ENCODE measurements at regions not wholly inside any gene's neighbourhood (a gene's known extent, or its start where the extent isn't known, plus 50 kb on each side); places are given as distances from the start of the nearest gene placed in this dataset.

DNA sequence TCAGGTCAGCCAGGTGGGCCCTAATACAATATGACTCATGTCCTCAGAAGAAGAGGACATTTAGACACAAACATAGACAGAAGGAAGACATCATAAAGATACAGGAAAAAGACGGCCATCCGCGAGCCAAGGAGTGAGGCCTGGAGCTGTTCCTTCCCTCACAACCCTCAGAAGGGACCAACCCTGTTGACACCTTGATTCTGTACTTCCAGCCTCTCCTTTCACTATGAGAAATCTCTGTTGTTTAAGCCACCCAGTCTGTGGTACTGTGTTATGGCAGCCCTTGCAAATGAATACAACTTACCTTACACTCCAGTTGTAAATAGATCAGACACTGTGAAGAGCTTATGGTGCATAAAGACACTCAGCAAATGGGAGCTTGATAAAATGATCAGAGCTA lies 199.7 kb downstream of the SAMD5 start:
- Histone ChIP-seq H3K18ac (ENCODE audit: low read depth, low read length) (no peak overlapping the region), H3K4me3 (ENCODE audit: insufficient read depth, low read depth, low read length) (no peak overlapping the region), H3K9me3 (ENCODE audit: control insufficient read depth, insufficient read depth, low read length) (no peaks in the 10 kb centered on the region), H2AK9ac (replicated peaks; ENCODE audit: low read depth, low read length, poor library complexity) (no peak overlapping the region), H2BK15ac (ENCODE audit: low read depth, low read length) (no peak overlapping the region), H3K79me1 (ENCODE audit: low read depth in 1 of 2, low read length in 2 of 2) (no peaks in the 10 kb centered on the region), H4K91ac (ENCODE audit: insufficient read depth, low read depth, low read length) (no peak overlapping the region), H3K4me2 (ENCODE audit: low read depth, low read length) (no peak overlapping the region), H3K56ac (ENCODE audit: extremely low read depth, insufficient read depth, low read length) (no peak overlapping the region), H3K23ac (ENCODE audit: low read depth, low read length) (no peak overlapping the region), H4K5ac (ENCODE audit: low read depth, low read length) (no peak overlapping the region), H3K27ac (ENCODE audit: insufficient read depth, low read length) (no peak overlapping the region), H3K9me1 (ENCODE audit: insufficient read depth, low read length) (no peaks in the 10 kb centered on the region; the same call in 1 of the 2 replicates), H4K20me1 (ENCODE audit: insufficient read depth, low read length) (no peaks in the 10 kb centered on the region), H3K14ac (replicated peaks; ENCODE audit: low read depth, low read length) (no peak overlapping the region), H3K4ac (ENCODE audit: low read depth, low read length) (no peak overlapping the region), H3K9ac (ENCODE audit: low read depth, low read length) (no peak overlapping the region), H2AK5ac (ENCODE audit: low read depth, low read length) (no peak overlapping the region), H3K36me3 (ENCODE audit: control insufficient read depth, insufficient read depth, low read length) (no peaks in the 10 kb centered on the region), H3K27me3 (ENCODE audit: control insufficient read depth, insufficient read depth, low read length) (0 out of 2 replicates have a peak, but pooled peaks cover 1% of the 10 kb centered on the region), H4K8ac (ENCODE audit: low read depth in 2 of 2, low read length in 2 of 2) (no peak overlapping the region), H2BK120ac (ENCODE audit: low read depth, low read length) (no peak overlapping the region), H3K4me1 (ENCODE audit: control insufficient read depth, insufficient read depth, low read length) (no peaks in the 10 kb centered on the region; the same call in 1 of the 2 replicates), H2BK5ac (ENCODE audit: low read depth, low read length, poor library complexity, severe bottlenecking) (no peak overlapping the region), H2BK20ac (ENCODE audit: low read depth, low read length) (no peak overlapping the region), H2AFZ (replicated peaks; ENCODE audit: low read length, poor library complexity) (no peak overlapping the region)
- ChIA-PET POLR2A (ENCODE audit: unreplicated experiment) (no interaction called here), CTCF (no interaction called here)
- no CpG with 5 or more reads among the region's 3 CpGs for WGBS, 2 experiments (ENCODE audit: extremely low coverage in 2 of 2, insufficient read length in 1 of 2)
- dilution Hi-C loops (cut with HindIII; ENCODE audit: low sequenced_read_pairs, unreplicated experiment): no loop called here
- intact Hi-C loops (cut with micrococcal nuclease): no loop called here
- in situ Hi-C loops (cut with MboI; ENCODE audit: low sequenced_read_pairs): no loop called here
- TF ChIP-seq FOS (IDR thresholded peaks at IDR 0.05; ENCODE audit: low read depth, low read length): no peak
- TF ChIP-seq, protein P1, sequence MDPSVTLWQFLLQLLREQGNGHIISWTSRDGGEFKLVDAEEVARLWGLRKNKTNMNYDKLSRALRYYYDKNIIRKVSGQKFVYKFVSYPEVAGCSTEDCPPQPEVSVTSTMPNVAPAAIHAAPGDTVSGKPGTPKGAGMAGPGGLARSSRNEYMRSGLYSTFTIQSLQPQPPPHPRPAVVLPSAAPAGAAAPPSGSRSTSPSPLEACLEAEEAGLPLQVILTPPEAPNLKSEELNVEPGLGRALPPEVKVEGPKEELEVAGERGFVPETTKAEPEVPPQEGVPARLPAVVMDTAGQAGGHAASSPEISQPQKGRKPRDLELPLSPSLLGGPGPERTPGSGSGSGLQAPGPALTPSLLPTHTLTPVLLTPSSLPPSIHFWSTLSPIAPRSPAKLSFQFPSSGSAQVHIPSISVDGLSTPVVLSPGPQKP (IDR thresholded peaks at IDR 0.05; ENCODE audit: borderline replicate concordance, low read depth, low read length): no peak
- no TSS peak for BruUV-seq (replicated peaks)
- DNase-seq (no peak), ATAC-seq (ENCODE audit: low read depth) (no peak)

Data from IMR-90 (cell line).